ENCODE measurements at regions not wholly inside any gene's neighbourhood (a gene's known extent, or its start where the extent isn't known, plus 50 kb on each side); places are given as distances from the start of the nearest gene placed in this dataset.

GRCh38 chr12:77377116-77377515 lies 311.7 kb upstream of the E2F7 start:
- H3K4me1 ChIP-seq (ENCODE audit: control insufficient read depth, extremely low read depth, insufficient read depth, low read length), result no peaks in the 10 kb centered on the region
- H3K27ac ChIP-seq (ENCODE audit: insufficient read depth, low read depth, low read length), result no peak overlapping the region
- H3K9me1 ChIP-seq (replicated peaks; ENCODE audit: control insufficient read depth, extremely low read depth, insufficient read depth, low read length), result no peaks in the 10 kb centered on the region
- no peak for TF ChIP-seq FOS (IDR thresholded peaks at IDR 0.05; ENCODE audit: borderline replicate concordance, insufficient read depth, low read length)
- no peak for TF ChIP-seq JUN (IDR thresholded peaks at IDR 0.05; ENCODE audit: borderline replicate concordance, insufficient read depth, insufficient read length, low read depth)
- TF ChIP-seq EZH2 (IDR thresholded peaks at IDR 0.05; ENCODE audit: borderline replicate concordance, low read depth, low read length, severe bottlenecking), result no peak
- no peak for TF ChIP-seq GATA2 (IDR thresholded peaks at IDR 0.05; ENCODE audit: insufficient read depth, insufficient read length, low read depth, low read length)
- no peak for TF ChIP-seq MAX (IDR thresholded peaks at IDR 0.05; ENCODE audit: insufficient read depth, insufficient read length)
- no peak for TF ChIP-seq POLR2A (IDR thresholded peaks at IDR 0.05; ENCODE audit: low read depth, low read length)
- TF ChIP-seq CTCF (IDR thresholded peaks at IDR 0.05; ENCODE audit: extremely low read depth in 1 of 2, insufficient read depth in 1 of 2, low read depth in 1 of 2, low read length in 2 of 2), result no peak
- no peak for TF ChIP-seq POLR2AphosphoS5 (IDR thresholded peaks at IDR 0.05; ENCODE audit: insufficient read depth, low read depth, low read length)
- TF ChIP-seq MYC (IDR thresholded peaks at IDR 0.05; ENCODE audit: low read depth, low read length), result no peak
- H3K4me2 ChIP-seq (ENCODE audit: insufficient read depth, low read length), result no peak overlapping the region
- CTCF ChIA-PET, result no interaction called here
- FAIRE-seq (no peak), DNase-seq (ENCODE audit: low read depth, low spot score) (no peak)
- dilution Hi-C loops (cut with MboI; ENCODE audit: extremely low pct_ligation_motif_present, low sequenced_read_pairs), result no loop called here
- H4K20me1 ChIP-seq (replicated peaks; ENCODE audit: control insufficient read depth, extremely low read depth, insufficient read depth, low read length), result no peaks in the 10 kb centered on the region
- no peak overlapping the region for H3K9ac ChIP-seq (replicated peaks; ENCODE audit: extremely low read depth, insufficient read depth, low read length)
- peaks cover 0 to 2% of the 10 kb centered on the region in 2 experiments for H3K27me3 ChIP-seq (ENCODE audit: control insufficient read depth in 2 of 2, insufficient read depth in 2 of 2, low read length in 2 of 2)
- H2AFZ ChIP-seq (ENCODE audit: low read depth, low read length), result no peak overlapping the region
- POLR2A ChIA-PET, result no interaction called here
- H3K4me3 ChIP-seq (replicated peaks in 1 of 3; ENCODE audit: insufficient read depth in 1 of 3, low read depth in 1 of 3, low read length in 3 of 3), result no peak overlapping the region
- BruUV-seq (replicated peaks), result no TSS peak
- no peaks in the 10 kb centered on the region for H3K9me3 ChIP-seq (replicated peaks; ENCODE audit: control insufficient read depth, insufficient read depth, low read length)
- no peaks in the 10 kb centered on the region for H3K36me3 ChIP-seq (ENCODE audit: control insufficient read depth in 2 of 2, extremely low read depth in 1 of 2, insufficient read depth in 2 of 2, low read length in 2 of 2)
- intact Hi-C loops (cut with micrococcal nuclease), result no loop called here
- H3K79me2 ChIP-seq (ENCODE audit: control insufficient read depth, insufficient read depth, low read length), result no peaks in the 10 kb centered on the region

All from endothelial cell of umbilical vein (primary cell).